GM21723 (cell line): ENCODE measurements at regions not wholly inside any gene's neighbourhood (a gene's known extent, or its start where the extent isn't known, plus 50 kb on each side); places are given as distances from the start of the nearest gene placed in this dataset.
A peak's percentile ranks its signal among the peaks of the same experiment; 100 is the strongest.

Experiments used
- ATAC-seq: cut with Tn5 transposase; IDR thresholded peaks from one replicate; pipeline ENCODE4 v1.9.1; 2021; ENCODE audit warnings: mild to moderate bottlenecking, moderate library complexity; ENCODE audit not compliant: unreplicated experiment

DNA sequence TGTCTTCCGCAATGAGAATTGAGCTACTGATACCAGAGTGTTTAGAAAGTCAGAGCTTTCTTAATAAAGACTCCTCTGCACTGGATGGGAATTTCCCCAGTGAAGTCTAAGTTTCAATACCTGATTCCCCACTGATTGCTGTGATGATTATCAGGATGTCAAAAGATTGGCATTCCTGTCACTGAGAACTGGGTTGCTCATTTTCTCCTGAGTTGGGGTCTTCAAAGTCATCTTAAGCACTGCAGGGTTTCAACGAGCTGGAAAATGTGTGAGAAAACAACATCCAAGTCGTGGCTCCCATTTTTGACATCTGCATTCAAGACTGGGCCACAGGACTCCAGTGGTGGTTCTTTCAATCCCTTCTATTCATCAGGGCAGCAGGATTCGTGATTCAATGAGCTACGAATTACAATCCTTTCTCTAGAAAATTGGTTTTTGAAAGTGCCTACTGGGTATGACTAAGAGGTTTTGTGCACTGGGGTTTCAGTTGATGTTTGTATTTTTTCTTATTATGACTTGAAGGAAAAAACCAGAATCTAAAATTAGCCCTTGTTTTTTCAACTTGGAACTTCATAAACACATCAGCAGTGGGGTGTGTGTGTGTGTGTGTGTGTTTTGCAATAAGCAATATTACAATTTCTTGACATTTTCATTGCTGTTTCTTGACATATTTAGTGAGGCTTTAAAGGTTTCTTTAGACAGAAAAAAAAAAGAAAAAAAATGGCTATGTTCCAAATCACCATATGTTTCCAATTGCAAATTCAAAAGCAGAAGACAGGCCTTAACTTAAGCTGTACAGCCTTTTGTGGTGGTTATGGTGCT is 233.0 kb downstream of the FAM76B start:
- ATAC-seq = peak; percentile 85

DNA sequence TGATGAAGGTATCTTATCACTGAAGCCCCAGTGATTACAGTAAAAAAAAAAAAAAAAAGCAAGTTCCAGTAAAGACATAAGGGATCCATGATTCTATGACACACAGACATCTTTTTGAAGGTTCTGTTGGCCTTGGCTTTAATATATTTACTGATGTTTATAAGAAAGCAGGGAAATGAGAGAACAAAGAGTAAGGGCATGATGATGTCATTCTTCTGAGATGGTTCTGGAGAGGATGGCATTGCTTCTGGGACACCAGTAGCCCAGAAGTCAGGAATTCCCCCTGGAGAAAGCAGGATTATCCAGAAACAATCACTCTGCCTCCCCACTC is 233.6 kb downstream of the FAM76B start:
- peak; percentile 15 for ATAC-seq

- ATAC-seq = no peak
These were observed 234.7 kb downstream of the FAM76B start for GRCh38 chr11:95554911-95555310.

DNA sequence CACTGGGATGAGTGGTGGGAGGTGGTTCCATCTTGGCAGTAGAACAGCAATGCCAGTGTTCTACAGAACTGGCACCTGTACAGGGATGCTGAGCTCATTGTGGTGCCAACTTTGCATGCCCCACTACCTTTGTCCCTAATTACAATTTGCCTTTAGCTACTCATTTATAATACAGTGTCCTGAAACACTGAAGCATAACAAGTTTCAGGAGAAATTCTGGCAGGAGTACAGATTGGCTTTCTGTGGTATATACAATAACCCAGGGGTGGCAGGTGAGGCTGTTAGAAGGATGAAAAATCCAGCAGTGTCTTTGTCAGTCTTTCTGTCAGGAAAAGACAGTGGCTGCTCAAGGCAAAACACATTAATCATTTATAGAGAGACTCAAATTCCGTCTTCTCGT is 240.3 kb downstream of the FAM76B start:
- no peak for ATAC-seq

- no peak for ATAC-seq
These were observed 241.2 kb downstream of the FAM76B start for GRCh38 chr11:95548416-95548815.

GRCh38 chr11:95547976-95548375 is 241.6 kb downstream of the FAM76B start:
- no peak for ATAC-seq

GRCh38 chr11:95547186-95547585 is 242.4 kb downstream of the FAM76B start:
- ATAC-seq = no peak

- ATAC-seq = no peak
These were observed 244.3 kb downstream of the FAM76B start for GRCh38 chr11:95545116-95545875.

- ATAC-seq = no peak
These were observed 245.3 kb downstream of the FAM76B start for GRCh38 chr11:95544095-95544856.

DNA sequence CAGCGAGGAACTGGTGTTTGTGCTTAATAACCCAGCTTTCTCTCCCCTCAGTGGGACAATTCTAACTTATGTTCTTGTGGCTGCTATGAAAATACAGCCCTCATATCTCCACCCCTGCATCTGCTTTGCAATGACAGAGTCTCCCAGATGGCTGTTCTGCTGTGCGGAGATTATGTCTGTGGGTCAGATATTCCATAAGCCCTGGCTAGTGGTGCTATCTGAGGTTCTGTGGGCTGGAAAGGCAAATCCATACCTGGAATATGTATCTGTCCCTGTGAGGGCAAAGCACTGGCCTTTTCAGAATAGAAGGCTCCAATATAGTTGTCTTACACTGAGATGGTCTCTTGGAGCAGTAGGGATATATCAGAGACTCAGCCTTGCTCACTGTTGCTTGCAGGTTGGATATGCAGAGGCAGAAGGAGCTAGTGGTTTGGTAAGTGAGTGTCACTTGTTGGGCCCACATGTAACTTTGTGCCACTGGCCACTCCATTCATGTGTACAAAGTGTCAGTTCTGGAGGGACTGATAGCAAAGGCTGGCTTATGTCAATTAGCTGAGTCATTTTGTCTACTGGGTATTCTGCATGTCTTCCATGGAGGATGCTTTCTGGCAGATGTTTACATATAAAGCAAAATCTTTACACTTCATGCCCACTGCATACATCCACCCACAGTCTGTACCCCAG is 246.6 kb downstream of the FAM76B start:
- no peak for ATAC-seq

- no peak for ATAC-seq
These were observed 247.9 kb downstream of the FAM76B start for GRCh38 chr11:95541715-95542114.

- ATAC-seq = no peak
These were observed 253.4 kb downstream of the FAM76B start for GRCh38 chr11:95536047-95536690.

GRCh38 chr11:95534809-95535208 is 254.8 kb downstream of the FAM76B start:
- ATAC-seq = no peak

GRCh38 chr11:95534226-95534625 is 255.4 kb downstream of the FAM76B start:
- ATAC-seq = no peak

DNA sequence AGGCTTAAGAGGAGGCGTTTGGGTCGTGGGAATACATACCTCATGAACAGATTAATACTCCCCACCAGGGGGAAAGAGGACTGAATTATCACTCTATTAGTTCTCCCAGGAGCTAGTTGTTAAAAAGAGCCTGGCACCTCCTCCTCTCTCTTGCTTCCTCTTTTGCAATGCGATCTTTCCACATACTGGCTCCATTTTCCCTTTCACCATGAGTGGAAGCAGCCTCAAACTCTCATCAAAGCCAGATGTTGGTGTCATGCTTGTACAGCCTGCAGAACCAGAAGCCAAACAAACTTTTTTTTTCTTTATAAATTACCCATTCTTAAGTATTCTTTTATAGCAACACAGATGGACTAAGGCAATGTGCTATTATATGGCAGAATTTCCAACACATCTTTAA is 258.5 kb downstream of the FAM76B start:
- ATAC-seq = no peak

DNA sequence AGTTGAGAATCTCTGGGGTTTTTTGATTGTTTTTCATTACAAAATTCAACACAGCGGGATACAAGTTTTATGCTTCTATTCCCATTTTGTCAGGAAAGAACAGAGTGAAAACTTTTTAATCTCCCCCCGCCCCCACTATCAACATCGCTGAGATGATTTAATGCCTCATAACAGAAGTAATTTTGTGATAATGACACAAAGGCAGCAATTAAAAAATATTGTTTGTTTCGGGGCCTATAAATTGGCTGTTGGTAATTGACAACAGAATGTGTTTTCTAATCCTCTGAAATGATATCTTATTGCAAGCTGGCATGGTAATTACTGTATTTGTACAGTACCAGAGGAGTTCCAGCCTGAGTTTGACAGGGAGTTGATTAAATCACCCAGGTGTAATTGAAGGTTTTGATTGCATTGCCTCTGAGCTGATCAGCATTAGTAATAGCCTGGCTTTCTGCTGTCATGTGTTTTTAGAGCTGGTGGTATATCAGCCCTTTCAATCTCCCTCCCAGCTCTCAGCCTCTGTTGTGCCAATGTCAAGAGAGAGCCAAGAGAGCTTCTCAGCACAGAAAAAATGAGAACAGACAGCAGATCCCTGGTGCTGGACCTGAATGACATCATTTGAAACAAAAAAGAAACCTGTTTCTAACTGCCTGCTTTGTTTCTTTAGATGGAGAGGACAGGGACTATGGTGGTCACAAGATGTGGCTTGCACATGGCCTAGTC is 265.1 kb downstream of the FAM76B start:
- ATAC-seq = no peak

DNA sequence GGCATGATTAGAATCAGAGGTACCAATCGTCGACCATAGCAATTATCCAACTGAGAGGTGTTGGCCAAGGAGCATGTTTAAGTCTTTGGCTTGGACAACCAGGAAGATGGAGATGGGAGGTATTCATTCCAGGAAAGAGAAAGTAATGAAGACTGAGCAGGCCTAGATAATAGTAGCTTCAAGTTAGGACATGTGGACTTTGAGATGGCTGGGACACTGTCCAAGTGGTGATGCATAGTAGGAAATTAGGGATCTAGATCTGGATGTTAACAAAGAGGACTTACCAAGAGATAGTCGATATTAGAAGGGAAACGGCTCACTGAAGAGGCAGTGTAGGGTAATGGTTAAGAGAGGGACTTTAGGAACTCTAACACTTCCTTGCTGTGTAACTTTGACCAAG is 266.7 kb downstream of the FAM76B start:
- ATAC-seq = no peak

DNA sequence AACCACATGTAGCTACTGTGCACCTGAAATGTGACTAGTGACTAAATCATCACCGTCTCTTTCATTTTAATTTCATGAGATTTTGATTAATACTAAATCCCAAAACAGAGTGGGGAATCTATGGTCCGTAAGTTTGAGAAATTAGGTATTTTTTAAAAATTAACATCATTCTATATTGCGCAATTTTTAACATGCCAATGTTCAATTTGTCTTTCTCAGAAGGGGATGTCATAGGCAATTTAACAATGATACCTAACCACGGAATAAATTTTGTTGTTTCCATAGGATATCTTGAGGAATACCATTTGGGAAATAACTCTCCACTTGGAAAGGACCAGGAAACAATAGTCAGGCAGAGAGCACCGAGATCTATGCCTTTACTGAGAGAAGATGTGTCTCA is 267.7 kb downstream of the FAM76B start:
- no peak for ATAC-seq

DNA sequence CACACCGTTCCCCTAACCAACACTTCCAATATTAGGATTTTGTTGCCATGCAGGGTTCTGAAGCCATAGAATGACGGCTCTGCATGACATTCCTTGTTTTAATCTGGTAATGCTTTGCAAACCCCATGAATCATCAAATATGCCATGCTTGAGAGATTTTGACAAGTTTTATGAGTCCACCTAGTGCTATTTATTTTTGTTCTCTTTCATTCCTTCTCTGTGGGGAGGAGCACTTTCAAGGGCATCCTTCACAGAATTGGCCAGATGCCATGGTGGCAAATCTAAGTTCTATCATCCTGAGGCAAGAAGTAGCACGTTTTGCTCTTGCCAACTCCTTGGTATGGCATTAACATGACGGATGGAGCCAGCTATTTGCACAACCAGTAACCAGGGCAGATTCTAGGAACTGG is 268.4 kb downstream of the FAM76B start:
- ATAC-seq = no peak
